ENCODE measurements at regions not wholly inside any gene's neighbourhood (a gene's known extent, or its start where the extent isn't known, plus 50 kb on each side); places are given as distances from the start of the nearest gene placed in this dataset.
"Not testable (repeated sequence)": the region's sequence is repeated elsewhere in the genome, so short reads cannot be mapped to it uniquely, and the experiment has no call there.

- TF ChIP-seq GABPA, POLR2AphosphoS5 (IDR thresholded peaks at IDR 0.05; ENCODE audit: low read depth): not testable (repeated sequence)
- TF ChIP-seq, protein P1, sequence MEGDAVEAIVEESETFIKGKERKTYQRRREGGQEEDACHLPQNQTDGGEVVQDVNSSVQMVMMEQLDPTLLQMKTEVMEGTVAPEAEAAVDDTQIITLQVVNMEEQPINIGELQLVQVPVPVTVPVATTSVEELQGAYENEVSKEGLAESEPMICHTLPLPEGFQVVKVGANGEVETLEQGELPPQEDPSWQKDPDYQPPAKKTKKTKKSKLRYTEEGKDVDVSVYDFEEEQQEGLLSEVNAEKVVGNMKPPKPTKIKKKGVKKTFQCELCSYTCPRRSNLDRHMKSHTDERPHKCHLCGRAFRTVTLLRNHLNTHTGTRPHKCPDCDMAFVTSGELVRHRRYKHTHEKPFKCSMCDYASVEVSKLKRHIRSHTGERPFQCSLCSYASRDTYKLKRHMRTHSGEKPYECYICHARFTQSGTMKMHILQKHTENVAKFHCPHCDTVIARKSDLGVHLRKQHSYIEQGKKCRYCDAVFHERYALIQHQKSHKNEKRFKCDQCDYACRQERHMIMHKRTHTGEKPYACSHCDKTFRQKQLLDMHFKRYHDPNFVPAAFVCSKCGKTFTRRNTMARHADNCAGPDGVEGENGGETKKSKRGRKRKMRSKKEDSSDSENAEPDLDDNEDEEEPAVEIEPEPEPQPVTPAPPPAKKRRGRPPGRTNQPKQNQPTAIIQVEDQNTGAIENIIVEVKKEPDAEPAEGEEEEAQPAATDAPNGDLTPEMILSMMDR (IDR thresholded peaks at IDR 0.05; ENCODE audit: insufficient read depth, low read length), result not testable (repeated sequence)
Measured at GRCh38 chr13:80490491-80490943, 149.6 kb upstream of the SPRY2 start.

Data from HL-60 (cell line).